Epithelial cell of esophagus (primary cell): ENCODE measurements at regions not wholly inside any gene's neighbourhood (a gene's known extent, or its start where the extent isn't known, plus 50 kb on each side); places are given as distances from the start of the nearest gene placed in this dataset.

Experiments used
- DNase-seq: peaks from one replicate; pipeline ENCODE4 v3.0.0; 2010; ENCODE audit warnings: low read depth
- H3K4me3 ChIP-seq: 2 replicates; pipeline ENCODE4 v1.5.1; 2011; ENCODE audit warnings: mild to moderate bottlenecking, low read length, control low read depth
- TF ChIP-seq, protein P1 (sequence below): IDR thresholded peaks from 2 replicates; pipeline ENCODE4 v1.5.1; 2011; ENCODE audit warnings: low read depth, mild to moderate bottlenecking, low read length, control low read depth, inconsistent platforms; ENCODE audit not compliant: insufficient read depth; ENCODE audit errors: missing control alignments

DNA sequence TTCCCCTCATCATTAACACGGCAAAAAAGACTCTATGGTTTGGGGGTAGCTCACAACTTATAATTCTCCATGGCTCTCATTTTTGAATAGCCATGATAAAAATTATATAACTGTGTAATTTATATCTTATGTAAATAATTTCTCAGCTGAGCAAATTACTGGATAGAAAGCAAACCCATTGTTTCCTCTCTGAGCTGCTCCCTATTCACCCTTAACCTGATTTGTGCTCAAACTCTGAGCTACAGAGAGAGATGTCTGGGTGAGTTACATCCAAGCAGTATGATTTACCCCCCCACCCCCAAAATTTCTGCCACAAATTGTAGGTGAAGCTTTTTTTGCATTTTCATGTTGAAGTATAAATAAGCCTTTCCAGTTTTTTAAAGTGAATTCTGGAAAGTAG, 123.7 kb downstream of the TFCP2L1 start:
- DNase-seq, result no peak
- TF ChIP-seq, protein P1, sequence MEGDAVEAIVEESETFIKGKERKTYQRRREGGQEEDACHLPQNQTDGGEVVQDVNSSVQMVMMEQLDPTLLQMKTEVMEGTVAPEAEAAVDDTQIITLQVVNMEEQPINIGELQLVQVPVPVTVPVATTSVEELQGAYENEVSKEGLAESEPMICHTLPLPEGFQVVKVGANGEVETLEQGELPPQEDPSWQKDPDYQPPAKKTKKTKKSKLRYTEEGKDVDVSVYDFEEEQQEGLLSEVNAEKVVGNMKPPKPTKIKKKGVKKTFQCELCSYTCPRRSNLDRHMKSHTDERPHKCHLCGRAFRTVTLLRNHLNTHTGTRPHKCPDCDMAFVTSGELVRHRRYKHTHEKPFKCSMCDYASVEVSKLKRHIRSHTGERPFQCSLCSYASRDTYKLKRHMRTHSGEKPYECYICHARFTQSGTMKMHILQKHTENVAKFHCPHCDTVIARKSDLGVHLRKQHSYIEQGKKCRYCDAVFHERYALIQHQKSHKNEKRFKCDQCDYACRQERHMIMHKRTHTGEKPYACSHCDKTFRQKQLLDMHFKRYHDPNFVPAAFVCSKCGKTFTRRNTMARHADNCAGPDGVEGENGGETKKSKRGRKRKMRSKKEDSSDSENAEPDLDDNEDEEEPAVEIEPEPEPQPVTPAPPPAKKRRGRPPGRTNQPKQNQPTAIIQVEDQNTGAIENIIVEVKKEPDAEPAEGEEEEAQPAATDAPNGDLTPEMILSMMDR, result no peak

DNA sequence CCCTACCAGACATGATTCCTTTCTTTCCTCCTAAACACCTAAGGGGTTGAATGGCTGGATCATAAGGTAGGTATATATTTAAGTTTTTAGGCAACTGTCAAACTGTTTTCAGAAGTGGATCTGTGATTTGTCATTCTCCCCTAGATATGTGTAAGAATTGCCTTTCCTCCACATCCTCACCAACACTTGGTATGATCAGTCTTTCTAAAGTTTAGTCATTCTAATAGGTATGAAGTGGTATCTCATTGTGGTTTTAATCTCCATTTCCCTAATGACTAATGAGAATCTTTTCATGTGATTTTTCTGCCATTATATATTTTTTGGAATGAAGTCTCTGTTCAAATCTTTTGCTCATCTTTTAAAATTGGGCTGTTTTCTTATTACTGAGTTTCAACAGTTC, 122.1 kb downstream of the TFCP2L1 start:
- no peak overlapping the region for H3K4me3 ChIP-seq
- DNase-seq, result no peak
- TF ChIP-seq, protein P1, result no peak

More for the DNA sequence above, 123.7 kb downstream of the TFCP2L1 start:
- no peak overlapping the region for H3K4me3 ChIP-seq

DNA sequence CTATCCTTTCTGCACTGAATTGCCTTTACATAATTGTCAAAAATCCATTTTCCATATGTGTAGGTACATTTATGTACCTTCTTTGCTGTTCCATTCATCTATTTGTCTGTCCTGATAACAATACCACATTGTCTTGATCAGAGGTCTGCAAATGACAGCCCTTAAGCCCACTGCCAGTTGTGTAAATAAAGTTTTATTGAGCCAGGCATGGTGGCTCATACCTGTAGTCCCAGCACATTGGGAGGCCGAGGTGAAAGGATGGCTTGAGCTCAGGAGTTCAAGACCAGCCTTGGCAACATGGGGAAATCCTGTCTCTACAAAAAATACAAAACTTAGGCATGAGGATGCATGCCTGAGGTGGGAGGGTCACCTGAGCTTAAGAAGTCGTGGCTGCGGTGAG, 121.0 kb downstream of the TFCP2L1 start:
- H3K4me3 ChIP-seq, result no peak overlapping the region
- DNase-seq, result no peak
- TF ChIP-seq, protein P1, result no peak

DNA sequence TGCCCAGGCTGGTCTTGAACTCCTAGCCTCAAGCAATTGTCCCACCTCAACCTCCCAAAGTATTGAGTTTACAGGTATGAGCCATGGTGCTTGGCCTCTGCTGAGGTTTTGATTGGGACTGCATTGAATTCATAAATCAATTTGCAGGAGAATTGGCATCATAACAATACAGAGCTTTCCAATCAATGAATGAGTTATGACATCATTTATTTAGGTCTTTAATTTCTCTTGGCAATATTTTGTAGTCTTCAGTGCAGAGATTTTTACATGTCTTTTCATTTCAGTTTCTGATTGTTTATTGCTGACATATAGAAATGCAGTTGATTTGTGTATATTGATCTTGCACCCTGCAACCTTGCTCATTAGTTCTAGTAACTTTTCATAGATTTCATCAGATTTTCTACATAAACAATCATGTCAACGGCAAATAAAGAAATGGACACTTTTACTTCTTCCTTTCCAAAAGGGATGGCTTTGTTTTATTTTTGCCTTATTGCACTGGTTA, 119.9 kb downstream of the TFCP2L1 start:
- no peak overlapping the region for H3K4me3 ChIP-seq
- no peak for DNase-seq
- TF ChIP-seq, protein P1, result no peak
